Activated CD8-positive, alpha-beta memory T cell treated with anti-CD3 and anti-CD28 coated beads, Interleukin-2, amount 50 U/mL, for 1 hour (primary cell): ENCODE measurements at regions not wholly inside any gene's neighbourhood (a gene's known extent, or its start where the extent isn't known, plus 50 kb on each side); places are given as distances from the start of the nearest gene placed in this dataset.

ENCODE experiments used
- DNase-seq: peaks from one replicate; pipeline ENCODE4 v3.0.0-alpha.2; 2020; ENCODE audit errors: extremely low read depth

GRCh38 chr4:129546531-129546930, 450.6 kb downstream of the C4orf33 start:
- no peak for DNase-seq

- no peak for DNase-seq
Measured at GRCh38 chr4:129550281-129550785, 454.4 kb downstream of the C4orf33 start.

GRCh38 chr4:129561280-129561679, 465.3 kb downstream of the C4orf33 start:
- no peak for DNase-seq

GRCh38 chr4:129561886-129562671, 466.1 kb downstream of the C4orf33 start:
- DNase-seq = no peak

- no peak for DNase-seq
Measured at GRCh38 chr4:129565214-129565613, 469.3 kb downstream of the C4orf33 start.

GRCh38 chr4:129570326-129570725, 474.4 kb downstream of the C4orf33 start:
- DNase-seq = no peak

- no peak for DNase-seq
Measured at GRCh38 chr4:129578336-129578735, 482.4 kb downstream of the C4orf33 start.

GRCh38 chr4:129581305-129581704, 485.4 kb downstream of the C4orf33 start:
- DNase-seq = no peak

- no peak for DNase-seq
Measured at GRCh38 chr4:129583868-129584267, 487.9 kb downstream of the C4orf33 start.

GRCh38 chr4:129598582-129598981, 502.6 kb downstream of the C4orf33 start:
- DNase-seq = no peak

GRCh38 chr4:129600898-129601297, 504.9 kb downstream of the C4orf33 start:
- DNase-seq = no peak

GRCh38 chr4:129602447-129602846, 506.5 kb downstream of the C4orf33 start:
- no peak for DNase-seq

- DNase-seq = no peak
Measured at GRCh38 chr4:129603241-129603931, 507.4 kb downstream of the C4orf33 start.

- no peak for DNase-seq
Measured at GRCh38 chr4:129604632-129605255, 508.8 kb downstream of the C4orf33 start.

GRCh38 chr4:129614611-129615010, 518.7 kb downstream of the C4orf33 start:
- DNase-seq = no peak

GRCh38 chr4:129622566-129622965, 526.6 kb downstream of the C4orf33 start:
- no peak for DNase-seq

- no peak for DNase-seq
Measured at GRCh38 chr4:129623233-129623875, 527.4 kb downstream of the C4orf33 start.

- DNase-seq = no peak
Measured at GRCh38 chr4:129641179-129641578, 545.2 kb downstream of the C4orf33 start.

GRCh38 chr4:129645461-129645860, 549.5 kb downstream of the C4orf33 start:
- DNase-seq = no peak

GRCh38 chr4:129668092-129668491, 572.1 kb downstream of the C4orf33 start:
- DNase-seq = no peak

GRCh38 chr4:129672941-129673340, 577.0 kb downstream of the C4orf33 start:
- no peak for DNase-seq

- DNase-seq = no peak
Measured at GRCh38 chr4:129675036-129675435, 579.1 kb downstream of the C4orf33 start.
